Suppressor macrophage (primary cell): ENCODE measurements at regions not wholly inside any gene's neighbourhood (a gene's known extent, or its start where the extent isn't known, plus 50 kb on each side); places are given as distances from the start of the nearest gene placed in this dataset.
"Not testable (repeated sequence)": the region's sequence is repeated elsewhere in the genome, so short reads cannot be mapped to it uniquely, and the experiment has no call there.

Source experiments
- DNase-seq, 4 experiments: peaks; one replicate each; pipeline ENCODE4 v3.0.0-alpha.2; 2020 to 2022

GRCh38 chr6:152811785-152812184 is 61.2 kb downstream of the VIP start:
- DNase-seq, result no peak

DNA sequence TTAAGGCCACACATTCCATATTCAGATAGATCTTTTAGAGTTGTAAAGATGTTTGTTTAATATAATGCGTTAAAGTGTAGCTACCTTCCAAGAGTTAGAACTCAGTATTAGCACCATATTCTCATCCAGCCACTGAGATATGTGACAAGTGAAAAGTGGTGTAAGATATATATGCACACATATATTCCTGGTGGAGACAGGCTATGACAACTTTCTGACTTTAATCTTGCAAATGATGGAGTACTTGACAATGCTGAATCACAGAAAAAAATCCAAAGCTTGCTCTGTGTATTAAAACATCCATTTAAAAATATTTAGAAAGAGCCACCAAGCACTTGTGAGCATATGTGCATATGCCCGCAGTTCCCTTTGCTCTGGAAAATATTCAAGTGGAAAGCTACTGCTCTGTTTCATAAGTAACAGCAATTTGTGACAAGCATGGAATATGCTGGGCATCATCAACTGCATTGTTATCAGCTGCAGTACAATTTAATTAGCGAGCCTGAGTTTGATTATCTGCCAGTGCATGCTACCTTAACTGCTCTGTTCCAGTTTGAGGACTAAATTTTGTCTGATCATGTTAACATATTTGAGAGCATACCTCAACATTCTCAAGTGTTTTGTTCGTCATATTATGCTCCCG is 64.8 kb downstream of the VIP start:
- no peak for DNase-seq

- no peak for DNase-seq
These were observed 65.5 kb downstream of the VIP start for GRCh38 chr6:152816055-152816454.

DNA sequence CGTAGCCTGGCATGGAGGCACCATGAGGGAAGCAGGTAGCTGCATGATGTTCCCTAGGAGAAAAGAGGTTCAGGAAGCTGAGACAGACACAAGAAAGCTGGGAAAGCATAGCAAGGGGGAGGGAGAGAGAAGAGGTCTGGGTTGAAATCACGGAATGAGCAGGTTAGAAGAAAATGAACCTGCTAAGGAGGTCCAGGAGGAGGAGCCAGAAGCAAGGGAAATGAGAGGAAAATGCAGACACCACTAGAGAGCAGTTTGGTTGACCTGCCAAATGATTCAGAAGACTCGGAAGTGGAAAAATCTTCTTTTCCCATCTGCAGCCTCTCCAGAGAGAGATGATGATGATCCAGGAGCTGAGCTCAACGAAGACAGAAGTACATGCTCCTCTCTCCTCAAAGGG is 70.9 kb downstream of the VIP start:
- no peak for DNase-seq

GRCh38 chr6:152824666-152825065 is 74.1 kb downstream of the VIP start:
- no peak for DNase-seq

- DNase-seq, result no peak
These were observed 77.8 kb downstream of the VIP start for GRCh38 chr6:152828431-152828830.

DNA sequence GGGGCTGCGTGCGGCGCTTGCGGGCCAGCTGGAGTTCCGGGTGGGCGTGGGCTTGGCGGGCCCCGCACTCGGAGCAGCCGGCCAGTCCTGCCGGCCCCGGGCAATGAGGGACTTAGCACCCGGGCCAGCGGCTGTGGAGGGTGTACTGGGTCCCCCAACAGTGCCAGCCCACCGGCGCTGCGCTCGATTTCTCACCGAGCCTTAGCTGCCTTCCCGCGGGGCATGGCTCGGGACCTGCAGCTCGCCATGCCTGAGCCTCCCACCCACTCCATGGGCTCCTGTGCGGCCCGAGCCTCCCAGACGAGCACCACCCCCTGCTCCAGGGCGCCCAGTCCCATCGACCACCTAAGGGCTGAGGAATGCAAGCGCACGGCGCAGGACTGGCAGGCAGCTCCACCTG is 83.8 kb downstream of the VIP start:
- not testable (repeated sequence) for DNase-seq

DNA sequence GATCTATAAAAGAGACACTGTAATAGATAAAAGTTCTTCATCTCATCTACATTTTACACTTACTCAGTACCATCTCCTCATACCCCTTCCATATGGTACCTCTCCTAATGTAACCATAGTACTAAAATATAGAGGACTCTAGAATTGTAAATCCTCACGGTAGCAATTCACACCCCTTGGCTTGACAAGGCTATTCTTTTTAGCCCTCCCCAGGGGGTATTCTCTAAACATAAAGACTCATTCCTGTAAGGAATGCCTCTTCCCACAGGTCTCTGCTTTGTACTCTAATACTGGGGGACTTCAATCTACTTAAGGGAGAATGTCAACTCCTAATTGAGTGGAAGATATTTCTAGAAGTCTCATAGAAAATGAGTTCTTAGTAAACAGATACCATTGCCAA is 85.9 kb downstream of the VIP start:
- DNase-seq, result no peak

DNA sequence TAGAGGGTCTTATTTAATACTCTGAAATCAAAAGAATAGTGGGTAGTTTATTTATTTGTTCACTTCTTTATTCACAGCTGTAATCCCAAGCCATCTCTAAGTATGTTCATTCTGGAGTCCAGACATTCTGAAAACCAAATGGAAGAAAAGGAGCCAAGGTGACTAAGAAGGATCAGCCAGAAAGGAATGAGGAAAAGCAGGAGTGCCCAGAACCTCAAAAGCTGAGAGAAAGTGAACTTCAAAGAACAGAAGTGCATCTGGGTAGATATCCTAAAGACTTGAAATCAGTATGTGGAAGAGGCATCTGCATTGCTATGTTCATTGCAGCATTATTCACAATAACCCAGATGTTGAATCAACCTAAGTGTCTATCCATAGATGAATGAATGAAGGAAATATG is 94.8 kb downstream of the VIP start:
- no peak for DNase-seq

DNA sequence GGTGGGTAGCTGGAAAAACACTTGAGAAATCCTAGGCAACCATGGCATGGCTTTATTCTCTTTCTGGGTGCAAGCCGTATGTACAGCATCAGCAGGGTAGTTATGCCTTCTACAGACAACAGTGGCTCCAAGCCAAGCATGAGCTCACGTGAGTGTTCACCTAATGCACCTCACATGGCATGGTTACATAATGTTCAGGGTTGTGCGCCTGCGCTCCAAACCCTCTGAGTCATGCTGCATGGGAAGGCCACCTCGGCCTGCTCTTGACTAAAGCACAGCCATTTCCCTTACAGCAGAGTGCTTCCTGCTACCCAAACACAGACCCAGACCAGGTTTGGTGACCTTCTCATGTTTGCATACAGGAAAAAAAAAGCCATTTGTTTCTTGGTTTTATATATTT is 96.2 kb downstream of the VIP start:
- no peak for DNase-seq

GRCh38 chr6:152848919-152849318 is 98.3 kb downstream of the VIP start:
- DNase-seq, result no peak

- no peak for DNase-seq
These were observed 103.6 kb downstream of the VIP start for GRCh38 chr6:152854086-152854795.

- DNase-seq, result no peak
These were observed 107.5 kb downstream of the VIP start for GRCh38 chr6:152858141-152858540.

DNA sequence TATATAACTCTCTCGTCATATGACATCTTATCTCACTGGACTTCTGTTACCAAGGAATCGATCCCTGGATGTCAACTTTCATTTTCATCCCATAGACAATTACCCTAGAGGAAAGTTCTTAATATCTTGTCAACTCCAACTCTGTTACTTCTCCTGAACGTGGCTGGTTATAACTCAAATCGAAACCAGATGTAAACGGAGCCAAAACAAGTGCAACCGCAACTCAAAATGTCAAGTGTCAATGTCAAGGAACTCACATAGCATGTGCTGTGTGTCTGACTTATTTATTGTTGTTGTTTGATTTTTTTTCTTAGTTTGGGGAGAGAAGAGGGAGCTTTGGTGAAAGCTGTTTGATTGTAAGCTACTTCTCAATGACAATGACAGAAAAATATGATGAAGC is 108.6 kb downstream of the VIP start:
- no peak for DNase-seq

DNA sequence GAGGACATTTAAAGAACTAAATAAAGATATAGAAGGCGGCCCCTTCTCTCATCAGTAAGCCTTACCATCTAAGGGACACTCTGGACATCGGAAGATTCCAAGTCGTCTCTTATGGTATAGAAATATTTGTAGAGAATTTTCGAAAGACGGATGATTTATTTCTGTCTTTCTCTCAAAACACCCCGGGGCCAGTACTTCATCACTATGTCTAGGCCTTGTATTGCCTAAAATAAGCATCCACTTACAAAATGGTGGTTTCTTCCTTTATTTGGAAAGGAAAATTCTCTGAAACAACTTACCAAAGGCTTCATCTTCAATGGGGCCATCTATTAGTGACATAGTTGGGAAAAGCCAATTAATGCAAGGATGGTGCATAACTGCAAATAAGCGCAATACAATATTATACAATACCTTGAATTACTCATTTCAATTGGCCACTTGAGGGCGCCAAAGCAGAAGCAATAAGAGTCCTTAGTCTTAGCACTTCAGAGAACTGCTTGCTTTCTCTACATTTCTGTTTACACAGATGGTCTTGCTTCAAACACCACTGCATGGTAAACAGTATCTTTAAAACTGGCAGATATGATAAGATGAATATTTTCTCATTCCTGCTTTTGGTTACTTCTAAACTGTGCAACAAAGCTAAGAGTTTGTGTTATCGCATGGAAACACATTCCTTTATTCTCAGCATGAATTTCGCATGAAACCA is 113.2 kb downstream of the VIP start:
- DNase-seq, result peak; percentile 79 to 85 (median 82)

DNA sequence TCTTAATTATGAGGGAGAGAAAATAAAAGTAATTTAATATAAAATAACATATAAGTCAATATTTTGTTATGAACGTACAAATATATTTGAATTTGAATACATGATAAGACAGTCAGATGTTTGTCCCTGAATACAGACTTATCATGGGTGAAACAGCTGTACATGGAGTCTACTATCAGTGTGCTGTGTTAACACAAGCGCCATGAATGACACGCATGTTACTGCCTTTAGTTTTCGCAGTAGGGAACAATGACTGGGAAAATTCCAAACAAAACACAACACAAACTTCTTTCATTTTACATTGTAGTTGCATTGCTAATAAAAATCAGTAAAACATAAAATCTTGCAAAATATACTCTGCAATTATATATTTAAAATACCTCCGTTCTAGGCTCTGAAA is 108.6 kb downstream of the FBXO5 start:
- no peak for DNase-seq

DNA sequence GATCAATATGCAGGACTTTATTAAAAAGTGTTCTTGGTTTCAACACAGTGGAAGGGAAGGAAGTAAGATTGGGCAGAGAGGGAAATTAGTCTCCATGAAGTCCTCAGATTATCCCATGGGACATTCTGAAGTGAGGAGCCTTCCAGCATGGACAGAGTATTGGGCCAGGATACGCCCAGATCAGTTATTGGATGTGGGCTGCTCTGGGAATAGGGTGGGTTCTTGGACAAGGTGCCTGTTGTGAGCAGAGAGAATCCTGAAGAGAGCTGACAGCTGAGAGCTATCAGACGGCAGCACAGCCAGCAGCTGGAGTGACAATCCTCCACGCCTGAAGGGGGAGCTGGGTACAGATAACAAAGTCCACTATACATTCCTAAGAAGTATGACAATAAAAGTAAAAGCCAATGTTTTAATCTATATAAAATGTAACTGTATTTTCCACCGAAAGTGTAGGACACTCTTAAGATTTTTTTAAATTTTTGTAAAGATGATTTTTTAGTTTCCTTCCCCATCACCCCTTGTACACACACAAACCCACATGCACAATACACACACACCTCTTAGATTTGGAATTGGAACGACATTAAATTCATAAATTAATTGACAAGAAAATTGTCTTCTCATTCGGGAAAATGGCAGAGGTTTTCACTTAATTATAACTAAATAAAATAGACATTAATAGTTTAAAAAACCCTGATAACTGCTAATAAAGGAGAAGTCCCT is 107.8 kb downstream of the FBXO5 start:
- no peak for DNase-seq

DNA sequence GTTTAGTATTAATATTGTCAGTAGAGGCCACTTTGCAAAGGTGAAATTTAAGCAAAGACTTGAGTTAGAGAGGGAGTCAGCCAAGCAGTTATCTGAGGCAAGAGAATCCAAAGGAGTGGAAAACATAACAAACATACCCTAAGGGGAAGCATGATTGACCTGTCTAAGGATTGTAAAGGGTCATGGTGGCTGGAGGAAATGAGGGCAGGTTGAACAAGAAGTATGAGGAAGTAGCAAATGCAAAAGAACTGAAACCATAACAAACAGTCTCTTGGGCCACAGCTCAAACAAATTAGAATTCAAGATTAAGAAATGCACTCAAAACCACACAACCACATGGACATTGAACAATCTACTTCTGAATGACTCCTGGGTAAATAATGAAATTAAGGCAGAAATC is 103.2 kb downstream of the FBXO5 start:
- DNase-seq, result no peak

- no peak for DNase-seq
These were observed 89.7 kb downstream of the FBXO5 start for GRCh38 chr6:152893187-152893586.

DNA sequence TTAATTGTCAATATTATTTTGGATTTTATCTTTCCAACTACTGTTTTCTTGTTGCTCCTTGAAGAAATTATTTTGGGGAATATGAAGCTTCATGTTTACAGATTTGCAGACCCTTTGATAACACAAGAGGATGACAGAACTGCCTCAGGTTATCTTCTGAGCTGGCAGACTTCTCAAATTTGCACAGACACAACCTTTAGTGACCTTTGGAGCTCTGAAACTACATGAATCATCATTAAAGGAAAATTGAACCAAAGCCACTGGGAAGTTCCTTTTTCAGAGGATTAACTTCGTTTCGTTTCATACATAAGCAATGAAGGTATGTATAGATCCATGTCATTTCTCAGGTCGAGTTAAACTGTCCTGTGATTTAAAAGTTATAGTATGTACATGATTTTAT is 85.9 kb downstream of the FBXO5 start:
- peak in 3 of 4 experiments; percentile 7 to 22 (median 17) for DNase-seq

DNA sequence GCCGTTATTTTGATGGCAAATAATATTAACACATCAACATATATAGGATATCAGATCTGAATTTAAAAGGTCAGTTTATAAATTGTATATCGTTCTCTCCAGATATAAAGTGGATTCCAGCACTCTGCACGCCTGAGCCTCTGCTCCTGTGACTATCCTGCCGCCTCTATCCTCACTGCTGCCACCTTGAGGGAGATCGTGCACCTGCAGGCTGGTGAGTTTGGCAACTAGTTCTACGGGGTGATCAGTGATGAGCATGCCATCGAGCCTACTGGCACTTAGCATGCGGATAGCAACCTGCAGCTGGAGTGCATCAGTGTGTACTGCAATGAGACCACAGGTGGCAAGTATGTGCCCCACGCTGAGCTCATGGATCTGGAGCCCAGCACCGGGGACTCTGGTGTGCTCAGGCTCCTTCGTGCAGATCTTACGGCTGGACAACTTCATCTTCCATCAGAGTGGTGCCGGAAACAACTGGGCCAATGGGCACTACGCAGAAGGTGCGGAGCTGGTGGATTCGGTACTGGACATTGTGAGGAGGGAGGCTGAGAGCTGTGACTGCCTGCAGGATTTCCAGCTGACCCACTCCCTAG is 84.9 kb downstream of the FBXO5 start:
- DNase-seq, result peak; percentile 66 to 80 (median 74)

- DNase-seq, result no peak
These were observed 78.2 kb downstream of the FBXO5 start for GRCh38 chr6:152904678-152905077.
